ENCODE measurements at regions not wholly inside any gene's neighbourhood (a gene's known extent, or its start where the extent isn't known, plus 50 kb on each side); places are given as distances from the start of the nearest gene placed in this dataset.

DNA sequence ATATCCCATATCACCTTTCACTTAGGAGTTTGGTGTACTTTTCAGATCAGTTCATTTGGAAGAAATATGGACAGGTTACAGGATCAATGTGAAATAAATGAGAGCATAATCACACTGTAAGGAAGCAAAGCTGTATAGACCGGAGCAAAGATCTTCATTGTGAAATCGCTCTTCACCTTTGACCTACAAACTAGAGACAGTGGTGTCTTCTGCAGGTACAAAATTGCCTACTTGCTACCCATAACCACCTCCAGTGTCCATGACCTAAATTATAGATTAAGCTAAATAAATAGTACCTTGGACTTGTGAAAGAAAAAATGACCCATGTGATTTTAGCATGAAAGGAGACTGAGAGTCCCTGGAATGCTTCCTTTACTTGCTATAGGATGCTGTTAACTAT is 379.5 kb upstream of the SUCLG2 start:
- TF ChIP-seq CTCF (IDR thresholded peaks at IDR 0.05) (no peak), RAD21 (IDR thresholded peaks at IDR 0.05; ENCODE audit: low read length) (no peak), TEAD4 (IDR thresholded peaks at IDR 0.05; ENCODE audit: borderline replicate concordance, insufficient read depth) (no peak), MXI1 (IDR thresholded peaks at IDR 0.05; ENCODE audit: low read depth, low read length) (no peak), EP300 (IDR thresholded peaks at IDR 0.05; ENCODE audit: borderline replicate concordance in 1 of 2, low read depth in 1 of 2, low read length in 1 of 2) (no peak), MEF2A (IDR thresholded peaks at IDR 0.05; ENCODE audit: borderline replicate concordance, low read depth) (no peak)
